Tibial artery (tissue), 4 donors: ENCODE measurements at regions not wholly inside any gene's neighbourhood (a gene's known extent, or its start where the extent isn't known, plus 50 kb on each side); places are given as distances from the start of the nearest gene placed in this dataset.

ENCODE experiments used
- DNase-seq, 2 donors: peaks; one replicate each; pipeline ENCODE4 v3.0.0-alpha.2; 2019
- H3K27ac ChIP-seq, 2 donors: fragments of 200-600 bp; sonication (generic) in 1 of 2; 1 replicate in 1 of 2; 2 replicates in 1 of 2; pipeline ENCODE4 v1.5.1; 2018 to 2019; ENCODE audit warnings: mild to moderate bottlenecking in 1 of 2
- H3K27me3 ChIP-seq, 2 donors: fragments of 200-600 bp; sonication (generic) in 1 of 2; one replicate each; pipeline versions ENCODE4 v1.5.1 to v1.6.0; 2016 to 2019
- H3K36me3 ChIP-seq, 3 donors: fragments of 200-600 bp; sonication (generic) in 2 of 3; one replicate each; pipeline ENCODE4 v1.5.1; 2016 to 2019; ENCODE audit warnings: mild to moderate bottlenecking in 2 of 3
- H3K4me1 ChIP-seq, 4 donors: fragments of 200-600 bp; sonication (generic) in 2 of 4; 1 replicate in 3 of 4; 2 replicates in 1 of 4; pipeline ENCODE4 v1.5.1; 2016 to 2019
- H3K4me3 ChIP-seq, 2 donors: fragments of 200-600 bp; sonication (generic) in 1 of 2; 1 replicate in 1 of 2; 2 replicates in 1 of 2; pipeline ENCODE4 v1.5.1; 2018 to 2019; ENCODE audit warnings: mild to moderate bottlenecking in 2 of 2
- H3K9me3 ChIP-seq, 3 donors: fragments of 200-600 bp; sonication (generic) in 1 of 3; one replicate each; pipeline ENCODE4 v1.5.1; 2016 to 2019
- CTCF ChIP-seq, 2 experiments: fragments of 200-600 bp in 1 of 2; fragments of 450-650 bp in 1 of 2; IDR thresholded peaks; one replicate each; pipeline ENCODE4 v1.5.1; 2017 to 2019; ENCODE audit warnings: antibody characterized with exemption in 2 of 2, mild to moderate bottlenecking in 1 of 2, moderate library complexity in 1 of 2
- intact Hi-C: fragments of 100-400 bp; cut with DNase I; formaldehyde crosslinking; loops from one replicate; pipeline ENCODE4 v1.15.0; 2023; ENCODE audit warnings: low total_unique reads

GRCh38 chr11:109564241-109564640, 142.3 kb downstream of the C11orf87 start:
- Histone ChIP-seq H3K9me3 (no peaks in the 10 kb centered on the region), H3K4me3 (no peak overlapping the region), H3K27me3 (no peaks in the 10 kb centered on the region), H3K4me1 (no peaks in the 10 kb centered on the region), H3K36me3 (no peaks in the 10 kb centered on the region), H3K27ac (no peak overlapping the region)
- DNase-seq, result no peak
- no peak for TF ChIP-seq CTCF (IDR thresholded peaks at IDR 0.05)
- intact Hi-C loops, result no loop called here

DNA sequence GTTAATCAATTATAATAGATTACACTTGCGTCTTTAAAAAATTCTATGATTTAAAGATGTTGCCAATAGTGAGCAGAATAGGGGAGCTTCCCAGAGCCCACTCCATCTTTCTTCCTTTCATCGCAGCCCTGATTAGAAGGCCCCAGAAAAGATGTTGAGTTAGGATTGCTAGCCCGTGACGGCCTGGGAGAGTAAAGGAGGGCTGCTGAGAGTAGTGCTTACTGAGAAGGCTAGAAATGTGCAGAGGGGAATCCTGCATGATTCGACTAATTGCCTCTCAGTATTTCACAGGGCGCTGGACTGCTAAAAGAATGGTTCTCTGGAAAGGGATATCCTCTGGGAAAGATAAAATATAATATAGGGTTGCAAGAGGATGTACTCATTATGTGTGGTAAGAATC, 160.5 kb downstream of the C11orf87 start:
- Histone ChIP-seq H3K9me3 (no peaks in the 10 kb centered on the region), H3K27ac (no peak overlapping the region), H3K36me3 (no peaks in the 10 kb centered on the region), H3K4me1 (no peaks in the 10 kb centered on the region), H3K4me3 (no peak overlapping the region), H3K27me3 (no peaks in the 10 kb centered on the region)
- intact Hi-C loops, result no loop called here
- no peak for DNase-seq
- TF ChIP-seq CTCF (IDR thresholded peaks at IDR 0.05), result no peak

GRCh38 chr11:109584001-109584972, 162.3 kb downstream of the C11orf87 start:
- intact Hi-C loops, result no loop called here
- no peak for DNase-seq
- Histone ChIP-seq H3K27me3 (no peaks in the 10 kb centered on the region), H3K36me3 (no peaks in the 10 kb centered on the region), H3K27ac (no peak overlapping the region), H3K4me3 (no peak overlapping the region), H3K9me3 (no peaks in the 10 kb centered on the region), H3K4me1 (no peaks in the 10 kb centered on the region)
- TF ChIP-seq CTCF (IDR thresholded peaks at IDR 0.05), result no peak

DNA sequence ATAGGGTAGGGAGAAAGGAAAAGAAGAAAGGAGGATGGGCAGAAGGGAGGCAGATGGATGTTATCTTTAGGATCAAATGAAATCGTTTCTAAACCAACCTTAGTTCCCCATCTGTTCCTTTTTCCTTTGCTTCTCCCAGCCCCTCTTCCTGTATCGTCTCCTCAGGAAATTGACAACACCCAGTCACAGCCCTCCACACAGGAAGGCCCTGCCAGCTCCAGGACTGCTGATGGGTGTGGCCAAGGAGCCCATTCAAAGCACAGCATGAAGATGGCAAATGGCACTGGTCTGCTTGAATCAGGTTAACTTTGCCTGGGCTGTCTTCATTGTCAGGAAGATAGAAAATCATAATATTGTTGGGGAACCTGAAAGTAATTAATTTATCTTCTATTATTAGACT, 164.8 kb downstream of the C11orf87 start:
- intact Hi-C loops, result no loop called here
- Histone ChIP-seq H3K9me3 (no peaks in the 10 kb centered on the region), H3K36me3 (no peaks in the 10 kb centered on the region), H3K4me3 (no peak overlapping the region), H3K4me1 (no peaks in the 10 kb centered on the region), H3K27me3 (no peaks in the 10 kb centered on the region), H3K27ac (no peak overlapping the region)
- DNase-seq, result no peak
- TF ChIP-seq CTCF (IDR thresholded peaks at IDR 0.05), result no peak

- no peak overlapping the region for H3K27ac ChIP-seq
- DNase-seq, result no peak
- H3K27me3 ChIP-seq, result no peaks in the 10 kb centered on the region
- TF ChIP-seq CTCF (IDR thresholded peaks at IDR 0.05), result no peak
- no peaks in the 10 kb centered on the region for H3K36me3 ChIP-seq
- intact Hi-C loops, result no loop called here
- no peaks in the 10 kb centered on the region for H3K9me3 ChIP-seq
- H3K4me1 ChIP-seq, result no peaks in the 10 kb centered on the region
- H3K4me3 ChIP-seq, result no peak overlapping the region
Measured at GRCh38 chr11:109590782-109591181, 168.8 kb downstream of the C11orf87 start.
